ENCODE measurements at regions not wholly inside any gene's neighbourhood (a gene's known extent, or its start where the extent isn't known, plus 50 kb on each side); places are given as distances from the start of the nearest gene placed in this dataset.

- Histone ChIP-seq H3K27me3 (ENCODE audit: insufficient read depth, low read depth, low read length) (no peaks in the 10 kb centered on the region), H2AFZ (ENCODE audit: low read depth, low read length) (no peak overlapping the region), H3K4me2 (ENCODE audit: low read length) (no peak overlapping the region), H3K27ac (ENCODE audit: low read length) (no peak overlapping the region), H3K4me3 (ENCODE audit: low read length) (no peak overlapping the region), H3K36me3 (ENCODE audit: insufficient read depth, low read length) (no peaks in the 10 kb centered on the region), H4K20me1 (ENCODE audit: insufficient read depth) (no peaks in the 10 kb centered on the region), H3F3A (ENCODE audit: insufficient read depth, low read length, poor library complexity, severe bottlenecking) (no peaks in the 10 kb centered on the region), H3K9ac (ENCODE audit: low read length) (no peak overlapping the region), H3K79me2 (replicated peaks; ENCODE audit: insufficient read depth, low read length) (no peaks in the 10 kb centered on the region), H3K9me3 (ENCODE audit: low read length) (no peaks in the 10 kb centered on the region), H3K9me2 (ENCODE audit: insufficient read depth, low read length) (no peaks in the 10 kb centered on the region)
- no peak for TF ChIP-seq POLR2AphosphoS5 (IDR thresholded peaks at IDR 0.05)
- TF ChIP-seq CTCF (IDR thresholded peaks at IDR 0.05; ENCODE audit: poor library complexity, severe bottlenecking) = no peak
- no peak for TF ChIP-seq SMC3 (conservative IDR thresholded peaks at IDR 0.05; ENCODE audit: poor library complexity)
- TF ChIP-seq EP300 (conservative IDR thresholded peaks at IDR 0.05; ENCODE audit: poor library complexity, severe bottlenecking) = no peak
- TF ChIP-seq EZH2 (IDR thresholded peaks at IDR 0.05; ENCODE audit: borderline replicate concordance, insufficient read depth, low read length, poor library complexity, severe bottlenecking) = no peak
- no peak for TF ChIP-seq RAD21 (conservative IDR thresholded peaks at IDR 0.05)
- TF ChIP-seq MXI1 (conservative IDR thresholded peaks at IDR 0.05; ENCODE audit: poor library complexity, severe bottlenecking) = no peak
- TF ChIP-seq TAF1 (IDR thresholded peaks at IDR 0.05; ENCODE audit: low read depth) = no peak
- no peak for TF ChIP-seq REST (IDR thresholded peaks at IDR 0.05; ENCODE audit: borderline replicate concordance)
Measured at GRCh38 chr6:155647354-155647753, 191.7 kb upstream of the NOX3 start.

- TF ChIP-seq EP300 (conservative IDR thresholded peaks at IDR 0.05; ENCODE audit: poor library complexity, severe bottlenecking) (no peak), TAF1 (IDR thresholded peaks at IDR 0.05; ENCODE audit: low read depth) (no peak), REST (IDR thresholded peaks at IDR 0.05; ENCODE audit: borderline replicate concordance) (no peak), MXI1 (conservative IDR thresholded peaks at IDR 0.05; ENCODE audit: poor library complexity, severe bottlenecking) (no peak), EZH2 (IDR thresholded peaks at IDR 0.05; ENCODE audit: borderline replicate concordance, insufficient read depth, low read length, poor library complexity, severe bottlenecking) (no peak), CTCF (IDR thresholded peaks at IDR 0.05; ENCODE audit: poor library complexity, severe bottlenecking) (no peak), RAD21 (conservative IDR thresholded peaks at IDR 0.05) (no peak), POLR2AphosphoS5 (IDR thresholded peaks at IDR 0.05) (no peak), SMC3 (conservative IDR thresholded peaks at IDR 0.05; ENCODE audit: poor library complexity) (no peak)
- no peaks in the 10 kb centered on the region for H3F3A ChIP-seq (ENCODE audit: insufficient read depth, low read length, poor library complexity, severe bottlenecking)
Measured at GRCh38 chr6:155646443-155646842, 190.8 kb upstream of the NOX3 start.

More at GRCh38 chr6:155646443-155646842, 190.8 kb upstream of the NOX3 start:
- H3K27ac ChIP-seq (ENCODE audit: low read length) = no peak overlapping the region
- no peak overlapping the region for H3K4me3 ChIP-seq (ENCODE audit: low read length)
- H3K36me3 ChIP-seq (ENCODE audit: insufficient read depth, low read length) = no peaks in the 10 kb centered on the region
- H3K79me2 ChIP-seq (replicated peaks; ENCODE audit: insufficient read depth, low read length) = no peaks in the 10 kb centered on the region
- H4K20me1 ChIP-seq (ENCODE audit: insufficient read depth) = no peaks in the 10 kb centered on the region
- H3K27me3 ChIP-seq (ENCODE audit: insufficient read depth, low read depth, low read length) = no peaks in the 10 kb centered on the region
- no peak overlapping the region for H3K4me2 ChIP-seq (ENCODE audit: low read length)
- no peaks in the 10 kb centered on the region for H3K9me3 ChIP-seq (ENCODE audit: low read length)
- no peak overlapping the region for H2AFZ ChIP-seq (ENCODE audit: low read depth, low read length)
- H3K9ac ChIP-seq (ENCODE audit: low read length) = no peak overlapping the region
- no peaks in the 10 kb centered on the region for H3K9me2 ChIP-seq (ENCODE audit: insufficient read depth, low read length)

Measured in neural cell (in vitro differentiated cells).